SKM-1 treated with dmso at 0.1 percent for 144 hours (cell line): ENCODE measurements at regions not wholly inside any gene's neighbourhood (a gene's known extent, or its start where the extent isn't known, plus 50 kb on each side); places are given as distances from the start of the nearest gene placed in this dataset.
"Not testable (repeated sequence)": the region's sequence is repeated elsewhere in the genome, so short reads cannot be mapped to it uniquely, and the experiment has no call there.

Experiments
- DNase-seq: peaks from one replicate; lab custom pipeline; 2025; ENCODE audit not compliant: unreplicated experiment; lab: John Stamatoyannopoulos, UW

DNA sequence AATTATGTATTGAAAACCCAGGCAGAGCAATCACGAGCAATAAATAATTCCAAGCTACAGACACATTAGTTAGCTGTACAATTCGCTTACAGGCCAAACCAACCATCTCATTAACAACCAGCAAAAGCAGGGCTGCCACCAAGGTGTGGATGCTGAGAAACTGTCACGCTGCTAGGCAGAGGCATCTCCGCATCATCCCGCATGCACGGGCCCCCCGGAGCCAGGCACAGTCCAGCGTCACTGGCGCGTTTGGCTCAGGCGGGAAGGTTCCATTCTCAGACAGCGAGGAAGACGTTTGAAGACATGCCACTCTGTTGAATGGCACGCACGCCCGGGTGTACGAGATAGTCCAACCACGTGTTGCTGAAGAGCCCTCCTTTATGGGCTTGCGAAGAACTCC lies 184.0 kb downstream of the OLFM1 start:
- DNase-seq, result no peak

DNA sequence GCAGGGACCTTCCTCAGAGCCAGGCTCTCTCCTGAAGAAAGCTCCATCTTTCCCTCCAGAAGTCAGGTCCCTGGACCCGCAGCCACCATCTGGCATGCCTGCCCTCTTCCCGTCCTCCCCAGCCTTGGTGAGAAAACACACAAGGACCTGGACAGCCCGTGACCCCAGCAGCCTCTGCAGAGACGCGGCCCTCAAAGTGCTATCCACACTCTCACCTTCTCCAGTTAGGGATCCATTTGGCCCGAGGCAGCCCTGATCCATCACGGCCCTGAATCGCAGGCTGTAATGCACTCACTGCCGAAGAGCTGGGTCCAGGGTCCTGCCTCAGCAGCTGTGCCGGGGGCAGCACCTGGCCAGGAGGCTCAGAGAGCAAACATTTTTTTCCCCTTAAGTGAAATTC lies 185.1 kb downstream of the OLFM1 start:
- DNase-seq, result no peak

DNA sequence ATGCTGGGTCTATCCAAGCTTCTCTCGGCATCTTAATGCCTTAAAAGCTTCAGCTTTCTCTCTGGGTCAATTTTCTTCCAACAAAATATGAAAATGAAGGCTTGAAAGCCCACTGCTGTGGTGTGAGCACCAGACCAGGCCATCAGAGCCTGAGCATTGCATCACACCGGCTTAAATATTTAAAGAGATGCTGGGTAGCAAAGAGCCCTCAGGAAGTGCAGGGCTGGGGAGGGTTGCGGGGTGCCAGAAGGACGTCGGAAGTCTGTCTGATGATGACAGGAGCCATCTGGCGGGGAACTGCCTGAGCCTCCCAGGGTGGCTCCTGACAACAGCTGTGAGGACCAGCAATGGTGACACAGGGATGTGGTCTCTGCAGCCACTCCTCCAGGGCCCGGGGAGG lies 185.5 kb downstream of the OLFM1 start:
- no peak for DNase-seq

DNA sequence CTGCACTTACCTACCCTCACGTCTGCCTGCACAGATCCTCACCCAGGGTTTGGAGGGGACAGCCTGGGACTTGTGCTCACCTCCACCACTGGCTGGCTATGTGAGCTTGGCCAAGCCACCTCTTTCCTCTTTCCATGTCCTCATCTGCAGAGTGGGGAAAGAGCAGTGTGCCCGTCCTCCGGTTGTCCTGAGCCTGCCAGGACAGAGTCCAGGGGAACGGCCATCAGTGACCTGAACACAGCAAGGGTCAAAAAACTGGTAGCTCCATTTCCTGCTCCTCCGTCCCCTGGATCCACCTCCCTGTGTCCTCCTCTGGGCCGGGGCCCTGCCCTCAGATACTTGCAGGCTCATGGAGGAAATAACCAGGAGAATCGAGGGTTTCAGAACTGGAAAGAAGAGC lies 187.7 kb downstream of the OLFM1 start:
- DNase-seq, result no peak

DNA sequence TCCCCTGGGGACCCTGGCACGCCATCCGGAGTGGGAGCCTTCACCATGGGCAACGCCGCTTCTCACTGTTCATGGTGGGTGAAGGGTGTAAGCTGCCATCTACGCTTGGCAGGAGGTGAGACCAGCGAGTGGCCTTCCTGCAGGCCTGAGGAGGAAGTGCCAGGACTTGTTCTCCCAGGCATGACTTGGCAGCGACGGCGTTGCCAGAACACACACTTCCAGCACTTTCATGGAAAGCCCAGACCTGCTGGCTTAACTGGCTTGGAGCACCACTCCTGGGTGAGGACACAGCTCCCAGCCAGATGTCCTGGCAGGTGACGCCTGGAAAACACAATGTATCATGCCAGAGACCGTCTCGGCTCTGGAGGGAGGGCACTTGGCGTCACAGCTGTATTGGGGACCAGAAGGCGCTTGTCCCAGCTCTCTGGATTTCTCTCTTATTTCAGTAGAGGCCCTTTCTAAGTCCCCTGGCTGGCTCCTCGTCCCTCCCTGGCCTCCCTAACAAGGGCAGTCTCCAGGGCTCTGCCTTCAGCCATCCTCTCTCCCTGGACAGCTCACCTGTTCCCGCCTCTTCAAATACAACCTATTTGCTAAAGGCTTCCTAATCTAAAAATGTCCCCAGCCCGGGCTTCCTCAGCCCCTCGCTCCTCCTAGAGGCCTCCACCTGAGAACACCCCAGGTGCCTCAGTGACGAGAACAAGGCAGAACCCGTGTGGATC lies 188.3 kb downstream of the OLFM1 start:
- DNase-seq, result no peak

DNA sequence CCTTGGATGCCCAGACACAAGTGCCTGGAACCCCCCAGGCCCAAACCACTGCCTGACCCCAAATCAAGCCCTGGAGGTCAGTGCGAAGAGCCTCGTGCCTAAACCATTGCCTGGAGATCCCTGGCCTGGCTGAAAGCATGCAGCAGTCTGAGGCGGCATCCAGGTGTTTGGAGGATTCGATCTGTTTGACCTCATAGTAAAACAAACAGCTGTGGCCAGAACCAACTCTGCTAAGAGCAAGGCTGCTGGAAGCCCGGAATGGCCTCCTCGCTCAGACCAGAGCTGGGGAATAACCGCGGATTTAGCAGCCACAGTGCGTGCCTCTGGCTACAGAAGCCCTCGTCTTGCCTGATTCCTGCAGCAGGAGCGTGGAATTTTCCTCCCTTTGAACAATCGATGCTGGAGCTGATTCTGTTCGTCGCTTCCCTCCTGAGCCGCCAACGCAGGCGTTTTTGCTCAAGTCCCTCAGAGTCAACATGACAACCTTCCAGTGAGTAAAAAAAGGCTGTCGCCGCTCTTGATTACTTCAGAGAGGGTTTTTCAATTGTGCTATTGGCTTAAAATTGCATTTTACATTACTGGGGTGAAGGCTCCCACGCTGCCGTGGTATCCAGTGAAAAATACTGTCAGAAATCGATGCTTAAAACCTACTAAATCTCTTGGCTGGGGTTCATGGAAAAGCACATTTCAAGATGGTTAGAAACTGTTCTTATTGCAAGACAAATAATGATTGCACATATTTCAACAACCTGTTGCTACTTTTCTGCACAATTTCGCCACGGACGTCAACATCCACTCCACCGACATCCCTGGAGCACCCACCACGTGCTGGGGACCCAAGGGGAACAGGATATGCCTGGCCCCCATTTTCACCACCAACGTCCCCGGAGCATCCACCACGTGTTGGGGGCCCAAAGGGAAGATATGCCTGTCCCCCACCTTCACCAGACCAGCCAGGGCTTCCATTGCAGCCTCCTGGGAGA lies 190.0 kb downstream of the OLFM1 start:
- DNase-seq, result no peak

DNA sequence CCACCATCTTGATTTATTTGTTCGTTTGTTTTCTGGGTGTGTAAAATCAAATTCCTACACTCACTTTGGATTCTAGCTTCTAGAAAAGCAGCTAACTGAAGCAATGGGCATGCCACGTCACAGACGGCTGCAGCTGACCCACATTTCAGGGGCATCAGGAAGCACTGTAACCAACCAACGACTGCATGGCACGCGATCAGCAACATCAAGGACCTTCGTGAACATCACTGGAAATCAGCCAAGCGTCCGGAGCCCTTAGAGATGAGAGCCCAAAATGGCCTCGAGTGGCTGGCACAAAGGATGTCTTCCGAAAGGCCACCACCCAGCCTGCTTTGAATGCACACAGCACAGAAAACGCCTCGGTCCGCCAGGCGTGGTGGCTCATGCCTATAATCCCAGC lies 191.1 kb downstream of the OLFM1 start:
- no peak for DNase-seq

DNA sequence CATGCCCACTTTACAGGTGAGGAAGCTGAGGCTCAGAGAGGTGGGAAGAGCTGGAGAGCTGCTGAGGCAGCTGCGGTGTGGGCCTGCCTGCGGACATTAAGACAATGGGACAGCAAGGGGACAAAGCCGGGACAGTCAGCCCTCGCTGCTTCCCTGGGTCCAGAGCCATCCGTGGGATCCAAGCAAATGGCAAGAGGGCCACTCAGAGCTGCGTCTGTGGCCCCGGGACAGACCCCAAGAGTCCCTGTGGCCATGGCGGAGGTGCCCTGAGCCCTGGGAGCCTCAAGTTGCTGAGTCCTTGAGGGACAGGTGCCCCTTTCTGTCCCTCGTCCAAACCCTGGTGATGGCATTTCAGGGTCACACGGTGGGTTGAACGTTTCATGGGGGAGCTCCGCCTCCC lies 191.9 kb downstream of the OLFM1 start:
- no peak for DNase-seq

DNA sequence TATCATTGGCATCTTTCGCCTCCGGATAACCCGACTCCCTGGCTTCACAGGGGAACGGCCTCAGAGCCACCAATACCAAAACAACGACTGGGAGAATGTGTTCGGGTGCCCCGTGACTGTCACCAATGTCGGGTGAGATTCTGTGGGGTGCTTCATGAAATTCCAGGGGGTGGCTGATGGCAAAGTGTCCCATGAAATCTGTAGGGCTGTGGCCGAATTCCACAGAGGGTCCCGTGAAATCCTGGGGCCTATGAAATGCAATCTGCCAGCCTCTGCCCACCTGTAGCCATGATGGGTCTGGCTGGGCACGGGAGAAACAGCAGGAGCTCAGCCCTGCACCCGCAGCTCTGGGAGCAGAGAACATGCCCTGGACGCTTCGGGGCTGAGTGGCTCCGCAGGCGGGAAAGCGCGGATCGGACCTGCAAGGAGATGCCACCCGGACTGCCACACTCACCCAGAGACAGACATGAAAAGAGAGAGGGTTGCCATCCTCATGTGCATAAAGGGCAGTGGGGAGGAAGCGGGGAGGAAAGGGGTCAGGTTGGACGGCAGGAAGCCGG lies 192.4 kb downstream of the OLFM1 start:
- no peak for DNase-seq

DNA sequence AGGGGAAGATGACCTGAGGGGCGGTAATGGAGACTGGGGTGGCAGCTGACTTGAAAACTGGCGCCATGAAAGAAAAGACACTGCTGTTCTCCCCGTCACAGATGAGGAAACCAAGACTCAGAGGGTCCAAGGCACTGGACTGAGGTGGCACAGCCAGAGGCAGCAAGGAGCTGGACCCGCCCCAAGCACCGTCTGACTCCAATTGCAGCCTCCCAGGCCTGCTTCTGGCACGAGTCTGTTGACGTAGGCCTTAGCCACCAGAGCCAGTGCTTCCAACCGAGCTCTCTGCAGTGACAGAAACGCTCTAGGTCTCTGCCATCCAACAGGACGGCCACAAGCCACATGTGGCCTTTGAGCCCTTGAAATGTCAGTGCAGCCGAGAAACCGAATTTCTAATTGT lies 193.2 kb downstream of the OLFM1 start:
- no peak for DNase-seq

DNA sequence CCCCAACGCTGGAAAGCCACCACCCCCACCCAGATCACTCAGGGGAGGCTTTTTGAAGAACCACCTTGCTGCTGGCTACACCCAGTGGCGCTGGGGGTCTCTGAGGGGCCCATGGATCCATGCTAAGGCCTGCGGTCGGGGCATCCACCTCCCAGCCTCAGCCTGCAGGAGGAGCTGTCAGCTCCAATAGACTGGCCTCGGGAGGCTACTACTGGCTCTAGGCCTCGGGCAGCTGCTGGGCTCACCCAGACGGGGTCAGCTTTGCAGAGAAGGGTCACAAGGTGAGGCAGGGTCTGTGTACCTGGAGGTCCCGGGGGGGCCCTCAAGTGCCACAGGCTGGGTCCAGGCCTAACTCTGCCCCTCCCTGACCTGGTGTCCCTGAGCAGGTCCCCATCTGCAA lies 193.7 kb downstream of the OLFM1 start:
- no peak for DNase-seq

DNA sequence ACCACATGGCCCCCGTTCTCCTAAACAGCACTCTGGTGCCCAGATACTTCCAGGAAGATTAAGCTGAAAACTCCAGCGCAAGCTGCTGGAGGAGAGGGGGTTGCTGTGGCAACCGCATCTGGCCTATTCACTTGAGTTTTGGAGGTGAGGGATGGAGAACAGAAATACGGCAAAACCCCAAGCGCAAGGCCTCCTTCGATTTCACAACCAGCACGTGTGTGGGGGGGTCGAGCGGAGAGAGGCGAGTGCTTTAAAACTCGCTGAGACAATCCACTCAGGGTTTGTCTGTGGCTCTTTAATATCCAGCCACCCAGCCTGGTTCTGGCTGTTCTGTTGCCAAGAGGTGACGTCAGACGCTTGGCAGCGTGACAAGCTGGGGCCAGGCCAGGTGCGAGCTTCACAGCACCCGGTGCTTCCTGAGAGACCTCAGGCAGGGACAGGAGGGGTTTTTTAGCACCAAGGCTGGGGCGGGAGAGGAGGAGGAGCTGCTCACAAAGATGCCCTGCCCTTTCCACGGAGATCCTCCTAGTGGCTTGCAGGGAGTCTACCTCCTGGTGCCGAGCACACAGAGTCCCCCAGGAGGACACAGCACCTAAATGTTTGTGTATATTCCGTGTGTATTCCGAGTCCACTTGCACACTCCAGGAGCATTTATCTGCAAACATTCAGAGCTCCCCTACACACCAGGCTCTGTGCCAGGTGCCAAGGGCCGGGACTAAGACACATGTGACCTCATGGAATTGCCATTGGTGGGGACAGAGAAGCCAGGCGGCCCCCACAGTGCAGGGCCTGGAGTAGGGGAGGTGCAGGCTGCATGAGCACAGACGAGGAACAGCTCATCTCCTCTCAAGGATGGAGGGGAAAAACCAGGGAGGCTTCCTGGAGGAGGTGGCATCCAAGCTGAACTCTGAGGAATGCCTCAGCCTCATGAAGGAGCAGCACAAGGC lies 194.6 kb downstream of the OLFM1 start:
- peak; percentile 12 for DNase-seq

DNA sequence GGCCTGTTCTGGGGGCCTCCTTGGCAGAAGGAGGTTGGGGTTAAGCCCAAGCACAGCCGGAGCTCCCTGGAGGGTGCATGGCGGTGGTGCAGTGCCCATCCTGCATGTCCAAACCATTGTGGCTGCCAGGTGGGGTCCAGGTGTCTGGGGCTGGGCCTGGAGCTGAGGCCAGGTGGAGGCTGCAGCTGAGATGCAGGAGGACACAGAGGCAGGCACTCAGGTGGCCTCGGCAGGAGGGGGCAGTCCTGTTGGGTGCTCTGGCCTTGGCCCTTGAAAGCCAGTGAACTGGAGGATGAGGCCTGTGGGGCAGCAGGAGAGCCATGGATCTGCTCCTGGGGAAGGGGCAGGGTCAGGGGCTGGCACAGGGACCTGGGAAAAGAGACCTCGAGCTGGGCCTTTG lies 195.3 kb downstream of the OLFM1 start:
- DNase-seq, result no peak

DNA sequence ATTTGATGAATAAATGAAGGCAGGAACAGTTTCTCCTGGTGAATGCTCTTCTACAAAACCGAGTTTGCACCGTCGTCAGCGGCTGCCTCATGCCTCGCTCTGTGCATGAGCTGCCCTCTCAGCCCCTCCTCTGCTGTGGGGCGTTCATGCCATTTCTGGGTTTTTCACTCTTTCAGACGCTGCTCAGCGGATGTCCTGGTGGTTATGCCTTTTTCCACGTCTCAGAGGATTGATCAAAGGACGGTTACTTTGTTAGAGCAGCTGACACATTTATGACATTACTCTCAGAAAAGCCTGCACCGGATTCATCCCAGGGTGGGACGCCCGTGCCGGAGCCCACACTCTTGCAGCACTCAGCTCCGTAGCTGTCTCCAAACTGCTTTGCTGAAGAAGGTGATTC lies 195.9 kb upstream of the PPP1R26 start:
- no peak for DNase-seq

DNA sequence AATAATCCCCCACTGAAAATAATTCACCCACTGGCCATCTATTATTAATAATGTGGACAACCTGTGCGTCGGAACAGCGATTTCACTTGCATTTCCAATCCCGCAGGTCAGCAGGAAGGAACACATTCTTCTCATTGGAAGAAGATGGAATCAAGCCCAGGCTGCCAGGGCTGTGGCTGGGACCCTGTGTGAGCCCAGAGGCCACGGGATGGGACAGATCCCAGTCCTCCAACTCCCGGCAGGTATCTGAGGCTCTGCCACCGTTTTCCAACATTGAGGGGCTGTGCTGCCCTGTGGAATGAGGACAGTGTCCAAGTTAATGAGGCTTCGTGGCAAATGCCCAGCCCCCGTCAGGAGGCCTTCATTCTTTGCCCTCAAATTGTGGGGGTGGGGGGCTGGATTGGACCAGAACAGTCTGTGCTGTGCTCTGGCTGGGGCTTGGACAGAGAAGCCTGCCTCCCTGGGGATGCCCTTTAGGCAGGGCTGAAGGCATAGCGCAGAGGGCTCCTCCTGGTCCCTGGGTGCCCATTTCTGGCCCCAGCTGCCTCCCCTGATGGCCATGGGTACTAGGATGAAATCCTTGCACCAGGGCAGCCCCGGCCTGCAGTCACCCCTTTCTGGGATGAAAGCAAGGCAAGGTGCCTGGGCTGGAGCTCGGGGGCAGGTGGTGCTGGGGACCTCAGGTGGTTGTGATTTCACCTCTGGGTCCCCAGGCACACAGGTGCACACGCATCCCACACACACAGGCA lies 195.0 kb upstream of the PPP1R26 start:
- no peak for DNase-seq

DNA sequence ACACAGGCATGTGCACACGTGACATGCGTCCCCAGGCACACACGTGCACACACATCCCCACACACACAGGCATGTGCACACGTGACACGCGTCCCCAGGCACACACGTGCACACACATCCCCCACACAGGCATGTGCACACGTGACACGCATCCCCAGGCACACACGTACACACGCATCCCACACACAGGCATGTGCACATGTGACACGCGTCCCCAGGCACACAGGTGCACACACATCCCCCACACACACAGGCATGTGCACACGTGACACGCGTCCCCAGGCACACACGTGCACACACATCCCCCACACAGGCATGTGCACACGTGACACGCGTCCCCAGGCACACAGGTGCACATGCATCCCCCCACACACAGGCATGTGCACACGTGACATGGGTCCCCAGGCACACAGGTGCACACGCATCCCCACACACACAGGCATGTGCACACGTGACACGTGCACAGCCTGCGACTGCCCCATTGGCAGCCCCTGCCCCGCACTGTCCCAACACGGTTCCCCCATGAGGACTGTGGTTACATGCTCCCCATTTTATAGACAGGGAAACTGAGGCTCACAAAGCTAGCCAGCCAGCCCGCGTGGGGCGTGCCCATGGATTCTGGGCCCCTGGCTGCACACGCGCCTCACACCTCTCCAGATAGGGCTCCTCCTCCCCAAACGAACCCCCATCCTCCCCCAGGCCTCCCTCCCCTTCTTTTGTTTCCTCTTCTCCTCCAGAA lies 193.2 kb upstream of the PPP1R26 start:
- not testable (repeated sequence) for DNase-seq

DNA sequence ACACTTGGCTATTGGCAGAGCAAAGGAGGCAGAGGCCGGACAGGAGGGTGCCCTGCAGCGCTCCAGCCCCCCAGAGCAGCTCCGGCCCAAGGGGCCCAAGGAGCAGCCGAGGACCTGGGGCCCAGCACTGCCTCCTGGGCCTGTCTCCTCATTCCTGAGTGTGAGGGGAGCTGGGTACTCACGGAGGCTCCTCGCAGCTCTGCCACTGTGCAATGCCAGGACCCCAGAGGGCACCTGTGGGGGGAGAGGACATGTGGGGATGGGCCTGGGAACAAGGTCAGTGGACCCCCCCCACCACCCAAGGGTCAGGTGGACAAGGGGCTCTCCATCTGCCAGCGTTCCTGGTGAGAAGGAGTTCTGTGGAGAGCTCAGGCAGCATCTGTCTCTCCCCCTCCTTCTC lies 192.6 kb upstream of the PPP1R26 start:
- DNase-seq, result no peak

DNA sequence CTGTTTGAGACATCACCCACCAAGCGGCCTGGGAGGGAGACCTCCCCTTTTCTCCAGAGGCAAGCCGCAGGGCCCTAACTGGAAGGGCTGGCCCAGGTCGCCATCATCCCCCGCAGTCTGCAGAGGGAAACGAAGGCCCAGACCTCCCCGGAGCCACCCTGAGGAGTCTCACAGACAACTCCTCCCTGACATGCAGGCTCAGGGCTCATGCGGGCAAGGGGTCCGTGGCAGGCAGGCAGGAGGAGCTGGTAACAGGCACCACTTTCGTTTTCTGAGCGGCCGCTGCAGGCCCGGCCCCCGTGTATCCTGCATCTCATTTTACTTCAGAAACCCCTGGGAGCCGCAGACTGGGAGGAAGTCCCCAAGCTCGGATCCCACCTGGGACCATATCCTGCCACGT lies 192.0 kb upstream of the PPP1R26 start:
- no peak for DNase-seq

DNA sequence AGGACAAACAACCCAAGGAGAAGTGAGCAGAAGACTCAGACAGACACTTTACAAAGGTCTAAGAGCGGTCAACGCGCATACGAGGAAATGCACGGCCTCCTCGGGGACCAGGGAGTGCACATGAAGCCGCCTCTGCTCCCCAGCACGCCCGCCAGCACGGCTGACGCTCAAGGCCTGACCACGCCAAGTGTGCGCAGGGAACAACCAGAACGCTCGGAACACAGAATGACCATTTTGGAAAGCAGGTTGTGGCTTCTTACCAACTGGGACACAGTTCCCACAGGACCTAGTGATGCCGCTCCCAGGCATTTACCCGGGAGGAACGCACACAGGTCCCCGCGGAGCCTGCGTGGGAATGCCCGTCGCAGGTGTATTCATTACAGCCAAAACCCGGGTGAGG lies 191.5 kb upstream of the PPP1R26 start:
- no peak for DNase-seq

DNA sequence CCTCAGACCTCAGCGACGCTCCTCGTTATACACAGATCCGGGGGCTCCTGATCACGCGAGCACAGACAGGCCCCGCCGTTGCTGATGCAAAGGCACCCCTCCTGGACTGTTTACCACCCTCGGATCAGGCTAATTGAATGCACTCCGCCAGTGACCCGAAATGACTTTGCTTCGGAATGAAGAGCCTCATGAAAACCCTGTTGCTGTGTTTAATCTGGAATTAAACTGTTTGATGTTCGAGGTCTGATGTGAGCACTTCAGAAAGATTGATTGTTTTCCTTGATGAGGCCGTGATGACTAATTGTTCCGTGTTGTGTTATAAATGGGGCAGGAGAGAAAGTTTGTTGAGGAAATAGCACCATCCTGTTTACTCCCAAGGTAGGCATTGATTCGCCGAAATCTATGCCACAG lies 190.5 kb upstream of the PPP1R26 start:
- no peak for DNase-seq
